Caco-2 (cell line): ENCODE measurements at regions not wholly inside any gene's neighbourhood (a gene's known extent, or its start where the extent isn't known, plus 50 kb on each side); places are given as distances from the start of the nearest gene placed in this dataset.

ENCODE experiments used
- BruUV-seq: library from RNA; stranded (reverse); fragments of 400-500 nt; replicated peaks from 2 replicates; lab custom pipeline; 2021; lab: Mats Ljungman, UMichigan
- CTCF ChIA-PET: fragments of 300-600 bp; sonication (Branson Sonifier 250); formaldehyde crosslinking; loops from one replicate; lab custom pipeline; 2022; ENCODE audit warnings: antibody characterized with exemption; lab: Charles Lee
- POLR2A ChIA-PET: fragments of 300-600 bp; sonication (Branson Sonifier 250); formaldehyde crosslinking; loops from one replicate; lab custom pipeline; 2022; ENCODE audit warnings: antibody characterized with exemption; lab: Charles Lee
- DNase-seq, 2 experiments: peaks; one replicate each; pipeline versions ENCODE4 v3.0.0 to v3.0.0-alpha.2; 2020 to 2022
- H3K27me3 ChIP-seq: replicated peaks from 2 replicates; pipeline ENCODE4 v1.6.0; 2011; ENCODE audit warnings: low read length; ENCODE audit not compliant: control insufficient read depth, insufficient read depth
- H3K36me3 ChIP-seq: 2 replicates; pipeline ENCODE4 v1.5.1; 2011; ENCODE audit warnings: low read length; ENCODE audit not compliant: control insufficient read depth, insufficient read depth
- H3K4me1 ChIP-seq: fragments of 250-450 bp; sonication (Bioruptor Pico); 2 replicates; pipeline ENCODE4 v1.5.1; 2020; ENCODE audit warnings: mild to moderate bottlenecking
- H3K4me3 ChIP-seq: 2 replicates; pipeline ENCODE4 v1.5.1; 2011; ENCODE audit warnings: low read depth, mild to moderate bottlenecking, control low read depth, low read length
- H3K9me3 ChIP-seq: fragments of 250-450 bp; sonication (Bioruptor Pico); 2 replicates; pipeline ENCODE4 v1.5.1; 2020; ENCODE audit warnings: mild to moderate bottlenecking, moderate library complexity
- H3K27ac Mint-ChIP-seq: one replicate; pipeline ENCODE4 v1.8.0; 2022; ENCODE audit warnings: mixed read lengths; ENCODE audit not compliant: unreplicated experiment
- H3K27me3 Mint-ChIP-seq: one replicate; pipeline ENCODE4 v1.8.0; 2022; ENCODE audit warnings: mixed read lengths; ENCODE audit not compliant: insufficient read depth, unreplicated experiment
- H3K36me3 Mint-ChIP-seq: one replicate; pipeline ENCODE4 v1.8.0; 2022; ENCODE audit warnings: mild to moderate bottlenecking, mixed read lengths; ENCODE audit not compliant: insufficient read depth, unreplicated experiment
- H3K4me1 Mint-ChIP-seq: one replicate; pipeline ENCODE4 v1.8.0; 2022; ENCODE audit warnings: low read depth, mixed read lengths; ENCODE audit not compliant: unreplicated experiment
- H3K4me3 Mint-ChIP-seq: one replicate; pipeline ENCODE4 v1.8.0; 2022; ENCODE audit warnings: mild to moderate bottlenecking, moderate library complexity, mixed read lengths; ENCODE audit not compliant: unreplicated experiment
- H3K9me3 Mint-ChIP-seq: one replicate; pipeline ENCODE4 v1.8.0; 2022; ENCODE audit warnings: mixed read lengths; ENCODE audit not compliant: unreplicated experiment
- intact Hi-C: fragments of 100-400 bp; cut with micrococcal nuclease; formaldehyde crosslinking; loops from one replicate; pipeline ENCODE4 v1.10.0; 2022; ENCODE audit not compliant: unreplicated experiment
- TF ChIP-seq, protein P1 (sequence below), 2 experiments: fragments of 200-600 bp in 1 of 2; IDR thresholded peaks; 1 replicate in 1 of 2; 2 replicates in 1 of 2; pipeline versions ENCODE4 v1.5.1 to v1.8.0; 2011 to 2022; ENCODE audit warnings: antibody characterized with exemption in 1 of 2, control low read depth in 1 of 2, inconsistent platforms in 1 of 2, low read depth in 1 of 2, low read length in 1 of 2, mild to moderate bottlenecking in 1 of 2, moderate library complexity in 1 of 2; ENCODE audit not compliant: insufficient read depth in 1 of 2, severe bottlenecking in 1 of 2, unreplicated experiment in 1 of 2

GRCh38 chr18:76052227-76052595 is 442.8 kb downstream of the ZNF516 start:
- POLR2A ChIA-PET = no interaction called here
- TF ChIP-seq, protein P1, sequence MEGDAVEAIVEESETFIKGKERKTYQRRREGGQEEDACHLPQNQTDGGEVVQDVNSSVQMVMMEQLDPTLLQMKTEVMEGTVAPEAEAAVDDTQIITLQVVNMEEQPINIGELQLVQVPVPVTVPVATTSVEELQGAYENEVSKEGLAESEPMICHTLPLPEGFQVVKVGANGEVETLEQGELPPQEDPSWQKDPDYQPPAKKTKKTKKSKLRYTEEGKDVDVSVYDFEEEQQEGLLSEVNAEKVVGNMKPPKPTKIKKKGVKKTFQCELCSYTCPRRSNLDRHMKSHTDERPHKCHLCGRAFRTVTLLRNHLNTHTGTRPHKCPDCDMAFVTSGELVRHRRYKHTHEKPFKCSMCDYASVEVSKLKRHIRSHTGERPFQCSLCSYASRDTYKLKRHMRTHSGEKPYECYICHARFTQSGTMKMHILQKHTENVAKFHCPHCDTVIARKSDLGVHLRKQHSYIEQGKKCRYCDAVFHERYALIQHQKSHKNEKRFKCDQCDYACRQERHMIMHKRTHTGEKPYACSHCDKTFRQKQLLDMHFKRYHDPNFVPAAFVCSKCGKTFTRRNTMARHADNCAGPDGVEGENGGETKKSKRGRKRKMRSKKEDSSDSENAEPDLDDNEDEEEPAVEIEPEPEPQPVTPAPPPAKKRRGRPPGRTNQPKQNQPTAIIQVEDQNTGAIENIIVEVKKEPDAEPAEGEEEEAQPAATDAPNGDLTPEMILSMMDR (IDR thresholded peaks at IDR 0.05; ENCODE audit: insufficient read depth in 1 of 2, low read depth in 1 of 2, low read length in 1 of 2, severe bottlenecking in 1 of 2, unreplicated experiment in 1 of 2) = no peak
- H3K27me3 Mint-ChIP-seq = peaks cover 8% of the 10 kb centered on the region
- BruUV-seq = no TSS peak
- no peaks in the 10 kb centered on the region for H3K9me3 Mint-ChIP-seq
- H3K4me3 Mint-ChIP-seq = no peak overlapping the region
- intact Hi-C loops = no loop called here
- no peaks in the 10 kb centered on the region for H3K4me1 Mint-ChIP-seq
- no peaks in the 10 kb centered on the region for H3K27me3 ChIP-seq
- no peaks in the 10 kb centered on the region for H3K36me3 Mint-ChIP-seq
- no peaks in the 10 kb centered on the region for H3K4me1 ChIP-seq
- H3K9me3 ChIP-seq = no peaks in the 10 kb centered on the region
- no peak for DNase-seq
- CTCF ChIA-PET = no interaction called here
- no peak overlapping the region for H3K27ac Mint-ChIP-seq
- H3K36me3 ChIP-seq = no peaks in the 10 kb centered on the region
- H3K4me3 ChIP-seq = no peak overlapping the region

DNA sequence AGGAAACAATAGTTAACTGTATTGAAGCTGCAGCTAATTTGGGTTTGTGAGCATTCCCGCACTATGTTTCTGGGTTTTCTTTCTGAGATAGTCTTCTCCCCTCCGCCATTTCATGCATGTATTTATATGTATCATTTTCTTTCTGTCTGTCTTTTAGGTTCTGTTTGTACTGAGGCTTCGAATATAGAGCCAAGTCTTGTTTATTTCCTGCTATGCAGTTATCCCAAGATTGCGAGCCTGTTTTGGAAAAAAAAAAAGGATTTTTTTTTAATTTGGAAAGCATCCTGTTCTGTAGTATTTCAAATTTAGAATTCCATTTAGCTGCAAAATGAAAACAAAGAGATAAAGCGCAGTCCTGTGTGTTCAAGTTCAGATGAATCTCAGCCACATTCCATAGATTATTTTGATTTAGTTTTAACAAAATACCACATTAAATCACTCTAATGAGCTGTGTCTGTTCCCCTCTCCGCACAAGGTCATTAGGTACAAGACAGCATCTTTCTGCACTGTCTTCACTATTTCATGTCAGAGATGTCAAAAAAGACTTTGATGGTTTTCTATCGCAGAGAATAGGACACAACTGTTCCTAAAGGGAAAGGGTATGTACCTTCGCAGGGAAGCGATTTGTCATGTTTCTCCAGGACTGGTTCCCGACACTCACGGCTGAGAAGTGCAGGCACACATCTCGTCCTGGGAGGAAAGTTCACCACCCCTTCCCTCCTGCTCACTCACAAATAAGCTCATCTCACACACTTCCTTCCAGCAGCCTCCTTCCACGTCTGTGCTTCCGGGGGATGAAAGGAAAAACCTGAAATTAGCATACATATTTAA is 443.4 kb downstream of the ZNF516 start:
- Mint-ChIP-seq H3K27me3 (peaks cover 8% of the 10 kb centered on the region), H3K4me1 (no peaks in the 10 kb centered on the region), H3K4me3 (no peak overlapping the region), H3K9me3 (no peaks in the 10 kb centered on the region), H3K27ac (no peak overlapping the region), H3K36me3 (no peaks in the 10 kb centered on the region)
- Histone ChIP-seq H3K4me1 (no peaks in the 10 kb centered on the region), H3K36me3 (no peaks in the 10 kb centered on the region), H3K27me3 (no peaks in the 10 kb centered on the region), H3K4me3 (no peak overlapping the region), H3K9me3 (no peaks in the 10 kb centered on the region)
- TF ChIP-seq, protein P1 (IDR thresholded peaks at IDR 0.05; ENCODE audit: insufficient read depth in 1 of 2, low read depth in 1 of 2, low read length in 1 of 2, severe bottlenecking in 1 of 2, unreplicated experiment in 1 of 2) = no peak
- CTCF ChIA-PET = no interaction called here
- POLR2A ChIA-PET = no interaction called here
- no peak for DNase-seq
- no TSS peak for BruUV-seq
- intact Hi-C loops = no loop called here

GRCh38 chr18:76046221-76046620 is 448.8 kb downstream of the ZNF516 start:
- Histone ChIP-seq H3K4me1 (no peaks in the 10 kb centered on the region), H3K9me3 (no peaks in the 10 kb centered on the region), H3K27me3 (no peaks in the 10 kb centered on the region), H3K36me3 (no peaks in the 10 kb centered on the region), H3K4me3 (no peak overlapping the region)
- Mint-ChIP-seq H3K9me3 (no peaks in the 10 kb centered on the region), H3K36me3 (no peaks in the 10 kb centered on the region), H3K4me1 (no peaks in the 10 kb centered on the region), H3K4me3 (no peak overlapping the region), H3K27me3 (peaks cover 2% of the 10 kb centered on the region), H3K27ac (no peak overlapping the region)
- BruUV-seq = no TSS peak
- ChIA-PET POLR2A (no interaction called here), CTCF (no interaction called here)
- no peak for DNase-seq
- intact Hi-C loops = no loop called here
- TF ChIP-seq, protein P1 (IDR thresholded peaks at IDR 0.05; ENCODE audit: insufficient read depth in 1 of 2, low read depth in 1 of 2, low read length in 1 of 2, severe bottlenecking in 1 of 2, unreplicated experiment in 1 of 2) = no peak
